ENCODE measurements at regions not wholly inside any gene's neighbourhood (a gene's known extent, or its start where the extent isn't known, plus 50 kb on each side); places are given as distances from the start of the nearest gene placed in this dataset.

GRCh38 chr1:48080331-48081255, 83.4 kb upstream of the TRABD2B start:
- TF ChIP-seq CTCF (IDR thresholded peaks at IDR 0.05) (no peak), POLR2A (IDR thresholded peaks at IDR 0.05) (no peak)

Measured in heart left ventricle (tissue), 13 donors.